ENCODE measurements at regions not wholly inside any gene's neighbourhood (a gene's known extent, or its start where the extent isn't known, plus 50 kb on each side); places are given as distances from the start of the nearest gene placed in this dataset.

- Histone ChIP-seq H3K27ac (no peak overlapping the region), H3K27me3 (no peaks in the 10 kb centered on the region), H3K4me3 (no peak overlapping the region), H3K36me3 (no peaks in the 10 kb centered on the region), H3K9me3 (no peaks in the 10 kb centered on the region), H3K4me1 (peaks cover 0 to under 1% (median 0%) of the 10 kb centered on the region in 4 donors)
- TF ChIP-seq POLR2A (IDR thresholded peaks at IDR 0.05) (no peak), POLR2AphosphoS5 (IDR thresholded peaks at IDR 0.05) (no peak), CTCF (IDR thresholded peaks at IDR 0.05) (no peak), EP300 (IDR thresholded peaks at IDR 0.05) (no peak)
- WGBS, 2 donors: 88 to 95% methylated on average over 4 of the region's 4 CpGs
- DNase-seq: no peak
- no peak for ATAC-seq (ENCODE audit: low FRiP score in 2 of 2)
Measured at GRCh38 chr9:108547411-108548135, 308.2 kb downstream of the ACTL7B start.

GRCh38 chr9:108546215-108546614 is 309.6 kb downstream of the ACTL7B start:
- no peak overlapping the region for H3K4me3 ChIP-seq
- TF ChIP-seq POLR2A (IDR thresholded peaks at IDR 0.05): no peak
- 58 to 63% methylated on average over 2 of the region's 2 CpGs for WGBS, 2 donors
- H3K36me3 ChIP-seq: no peaks in the 10 kb centered on the region
- H3K9me3 ChIP-seq: no peaks in the 10 kb centered on the region
- H3K4me1 ChIP-seq: no peaks in the 10 kb centered on the region
- no peak for DNase-seq
- no peak for ATAC-seq (ENCODE audit: low FRiP score in 2 of 2)
- no peaks in the 10 kb centered on the region for H3K27me3 ChIP-seq
- H3K27ac ChIP-seq: no peak overlapping the region

GRCh38 chr9:108545436-108545835 is 310.4 kb downstream of the ACTL7B start:
- Histone ChIP-seq H3K36me3 (no peaks in the 10 kb centered on the region), H3K9me3 (no peaks in the 10 kb centered on the region), H3K4me3 (no peak overlapping the region), H3K27me3 (no peaks in the 10 kb centered on the region), H3K27ac (no peak overlapping the region), H3K4me1 (no peaks in the 10 kb centered on the region)
- no peak for ATAC-seq (ENCODE audit: low FRiP score in 2 of 2)
- DNase-seq: no peak
- TF ChIP-seq EP300 (IDR thresholded peaks at IDR 0.05) (no peak), POLR2AphosphoS5 (IDR thresholded peaks at IDR 0.05) (no peak), POLR2A (IDR thresholded peaks at IDR 0.05) (no peak), CTCF (IDR thresholded peaks at IDR 0.05) (no peak)
- 93 to 96% methylated on average over 4 of the region's 4 CpGs for WGBS, 2 donors

GRCh38 chr9:108544866-108545265 is 310.9 kb downstream of the ACTL7B start:
- no peak overlapping the region for H3K4me3 ChIP-seq
- no peak overlapping the region for H3K27ac ChIP-seq
- H3K9me3 ChIP-seq: no peaks in the 10 kb centered on the region
- H3K4me1 ChIP-seq: no peaks in the 10 kb centered on the region
- no peaks in the 10 kb centered on the region for H3K36me3 ChIP-seq
- 79 to 85% methylated on average over 2 of the region's 2 CpGs for WGBS, 2 donors
- ATAC-seq (ENCODE audit: low FRiP score in 2 of 2) (no peak), DNase-seq (no peak)
- no peaks in the 10 kb centered on the region for H3K27me3 ChIP-seq
- TF ChIP-seq EP300 (IDR thresholded peaks at IDR 0.05): no peak
- no peak for TF ChIP-seq CTCF (IDR thresholded peaks at IDR 0.05)
- TF ChIP-seq POLR2AphosphoS5 (IDR thresholded peaks at IDR 0.05): no peak

GRCh38 chr9:108543251-108543778 is 312.5 kb downstream of the ACTL7B start:
- 69 to 80% methylated on average over 5 of the region's 5 CpGs for WGBS, 2 donors
- H3K4me3 ChIP-seq: no peak overlapping the region
- no peaks in the 10 kb centered on the region for H3K4me1 ChIP-seq
- no peak overlapping the region for H3K27ac ChIP-seq
- peak in 1 of 2 donors; percentile 8 for ATAC-seq (ENCODE audit: low FRiP score in 2 of 2)
- H3K27me3 ChIP-seq: no peaks in the 10 kb centered on the region
- H3K9me3 ChIP-seq: no peaks in the 10 kb centered on the region
- TF ChIP-seq POLR2A (IDR thresholded peaks at IDR 0.05): no peak
- no peaks in the 10 kb centered on the region for H3K36me3 ChIP-seq
- no peak for DNase-seq

- H3K36me3 ChIP-seq: no peaks in the 10 kb centered on the region
- DNase-seq (no peak), ATAC-seq (ENCODE audit: low FRiP score in 2 of 2) (no peak)
- TF ChIP-seq EP300 (IDR thresholded peaks at IDR 0.05): no peak
- no peak for TF ChIP-seq POLR2A (IDR thresholded peaks at IDR 0.05)
- TF ChIP-seq CTCF (IDR thresholded peaks at IDR 0.05): no peak
- no peak for TF ChIP-seq POLR2AphosphoS5 (IDR thresholded peaks at IDR 0.05)
- H3K9me3 ChIP-seq: no peaks in the 10 kb centered on the region
- H3K4me3 ChIP-seq: no peak overlapping the region
- no peak overlapping the region for H3K27ac ChIP-seq
- peaks cover 0 to 5% (median 0%) of the 10 kb centered on the region in 4 donors for H3K4me1 ChIP-seq
- H3K27me3 ChIP-seq: no peaks in the 10 kb centered on the region
- WGBS, 2 donors: 57 to 58% methylated on average over 7 of the region's 7 CpGs
Measured at GRCh38 chr9:108537756-108538155, 318.0 kb downstream of the ACTL7B start.
